HG03103 (cell line): ENCODE measurements at regions not wholly inside any gene's neighbourhood (a gene's known extent, or its start where the extent isn't known, plus 50 kb on each side); places are given as distances from the start of the nearest gene placed in this dataset.
A peak's percentile ranks its signal among the peaks of the same experiment; 100 is the strongest.
"Not testable (repeated sequence)": the region's sequence is repeated elsewhere in the genome, so short reads cannot be mapped to it uniquely, and the experiment has no call there.

ENCODE experiments used
- ATAC-seq: cut with Tn5 transposase; IDR thresholded peaks from one replicate; pipeline ENCODE4 v1.9.1; 2021; ENCODE audit warnings: low read depth; ENCODE audit not compliant: unreplicated experiment

- ATAC-seq: peak; percentile 49
These were observed 146.0 kb upstream of the BEND6 start for GRCh38 chr6:56808871-56809359.

GRCh38 chr6:56807989-56808337, 146.9 kb upstream of the BEND6 start:
- no peak for ATAC-seq

- no peak for ATAC-seq
These were observed 147.4 kb upstream of the BEND6 start for GRCh38 chr6:56807326-56807988.

GRCh38 chr6:56806368-56806767, 148.5 kb upstream of the BEND6 start:
- ATAC-seq: no peak

- no peak for ATAC-seq
These were observed 149.9 kb upstream of the BEND6 start for GRCh38 chr6:56804996-56805395.

GRCh38 chr6:56803594-56803993, 151.3 kb upstream of the BEND6 start:
- no peak for ATAC-seq

- no peak for ATAC-seq
These were observed 152.3 kb upstream of the BEND6 start for GRCh38 chr6:56802584-56802983.

GRCh38 chr6:56799989-56800388, 154.9 kb upstream of the BEND6 start:
- ATAC-seq: no peak

GRCh38 chr6:56798163-56798562, 155.5 kb upstream of the DST start:
- ATAC-seq: no peak

- no peak for ATAC-seq
These were observed 153.5 kb upstream of the DST start for GRCh38 chr6:56796196-56796532.

- no peak for ATAC-seq
These were observed 152.9 kb upstream of the DST start for GRCh38 chr6:56795466-56796195.

GRCh38 chr6:56794421-56794820, 151.7 kb upstream of the DST start:
- no peak for ATAC-seq

- no peak for ATAC-seq
These were observed 151.2 kb upstream of the DST start for GRCh38 chr6:56793938-56794337.

GRCh38 chr6:56790414-56790813, 147.7 kb upstream of the DST start:
- ATAC-seq: no peak

- ATAC-seq: no peak
These were observed 147.2 kb upstream of the DST start for GRCh38 chr6:56789879-56790278.

- no peak for ATAC-seq
These were observed 146.7 kb upstream of the DST start for GRCh38 chr6:56789342-56789741.

GRCh38 chr6:56787209-56787608, 144.5 kb upstream of the DST start:
- no peak for ATAC-seq

- ATAC-seq: no peak
These were observed 143.6 kb upstream of the DST start for GRCh38 chr6:56786256-56786655.

- not testable (repeated sequence) for ATAC-seq
These were observed 142.8 kb upstream of the DST start for GRCh38 chr6:56785536-56785935.

- ATAC-seq: not testable (repeated sequence)
These were observed 137.4 kb upstream of the DST start for GRCh38 chr6:56780109-56780508.

- not testable (repeated sequence) for ATAC-seq
These were observed 135.8 kb upstream of the DST start for GRCh38 chr6:56778503-56778902.

- no peak for ATAC-seq
These were observed 132.9 kb upstream of the DST start for GRCh38 chr6:56775498-56776166.
